GM21825 (cell line): ENCODE measurements at regions not wholly inside any gene's neighbourhood (a gene's known extent, or its start where the extent isn't known, plus 50 kb on each side); places are given as distances from the start of the nearest gene placed in this dataset.
"Not testable (repeated sequence)": the region's sequence is repeated elsewhere in the genome, so short reads cannot be mapped to it uniquely, and the experiment has no call there.

ENCODE experiments used
- ATAC-seq: cut with Tn5 transposase; IDR thresholded peaks from one replicate; pipeline ENCODE4 v1.9.1; 2021; ENCODE audit warnings: mild to moderate bottlenecking, moderate library complexity; ENCODE audit not compliant: unreplicated experiment

DNA sequence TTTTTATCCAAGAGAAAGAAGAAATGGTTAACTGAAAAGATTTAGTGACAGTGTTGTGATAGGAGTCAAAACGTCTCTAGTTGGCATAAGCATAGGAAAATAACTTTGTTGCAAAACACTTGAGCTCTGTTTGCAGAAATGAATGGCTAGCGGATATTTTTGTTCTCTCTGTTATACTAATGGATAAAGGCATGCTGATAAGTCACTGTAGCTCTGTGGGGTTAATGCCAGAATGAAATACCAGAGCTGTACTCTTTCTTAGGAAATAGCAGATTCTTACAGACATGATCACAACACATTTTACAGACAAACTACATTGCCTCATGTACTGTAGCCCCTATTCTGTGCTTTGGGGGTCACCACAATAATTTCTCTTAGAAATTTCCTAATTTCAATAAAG is 202.8 kb downstream of the DMRTA1 start:
- no peak for ATAC-seq

DNA sequence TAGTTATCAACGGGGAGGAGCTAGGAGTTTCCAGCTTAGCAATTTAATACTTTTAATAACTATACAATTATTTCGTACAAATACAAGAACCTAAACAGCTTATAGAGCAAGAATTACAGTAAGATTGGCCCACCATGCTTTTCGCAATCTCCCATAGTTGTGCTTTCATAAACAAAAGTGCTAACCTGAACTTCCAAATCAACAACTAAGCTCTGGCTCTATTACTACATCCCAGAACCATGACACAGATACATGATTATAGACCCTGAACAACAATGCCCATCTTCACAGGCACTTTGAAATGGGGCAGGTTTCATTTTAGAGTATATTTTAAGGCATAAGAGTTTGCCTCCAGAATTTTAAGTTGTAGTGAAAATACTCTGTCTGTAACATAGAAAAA is 203.5 kb downstream of the DMRTA1 start:
- no peak for ATAC-seq

DNA sequence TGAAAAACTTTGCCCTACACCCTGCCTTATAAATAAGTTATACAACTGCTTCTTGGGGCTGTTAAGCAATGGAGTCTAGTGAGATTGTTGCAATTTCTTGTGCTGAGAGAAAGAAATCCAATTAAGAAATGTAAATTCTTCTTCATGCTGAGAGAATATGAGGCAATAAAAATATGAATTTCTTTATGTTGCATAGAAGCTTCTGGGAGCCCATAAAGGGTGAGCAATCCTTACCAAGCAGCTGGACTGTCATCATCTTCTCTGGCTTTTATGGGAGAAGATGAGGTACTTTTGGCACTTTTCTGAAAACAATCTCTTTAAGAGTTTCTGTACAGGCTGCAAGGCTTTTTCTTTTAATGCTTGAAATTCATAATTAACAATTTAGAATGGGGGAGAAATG is 204.3 kb downstream of the DMRTA1 start:
- ATAC-seq: no peak

DNA sequence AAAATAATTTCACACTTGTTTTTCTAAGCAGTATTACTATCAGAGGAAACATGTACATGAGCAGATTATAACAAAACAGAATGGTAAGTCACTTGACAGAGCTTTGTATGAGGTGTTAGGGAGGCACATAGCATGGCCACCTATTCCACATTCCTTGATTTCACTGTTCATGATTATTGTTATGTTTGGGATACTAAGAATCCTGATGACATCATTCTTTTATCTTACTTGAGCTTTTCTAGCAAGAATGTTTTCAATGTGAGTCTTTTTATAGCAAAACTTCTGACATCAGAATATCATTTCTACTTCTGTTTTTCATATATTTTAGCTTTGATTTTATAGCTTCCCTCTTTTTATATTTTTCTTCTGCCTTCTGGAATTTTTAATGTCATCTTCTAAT is 208.2 kb downstream of the DMRTA1 start:
- no peak for ATAC-seq

DNA sequence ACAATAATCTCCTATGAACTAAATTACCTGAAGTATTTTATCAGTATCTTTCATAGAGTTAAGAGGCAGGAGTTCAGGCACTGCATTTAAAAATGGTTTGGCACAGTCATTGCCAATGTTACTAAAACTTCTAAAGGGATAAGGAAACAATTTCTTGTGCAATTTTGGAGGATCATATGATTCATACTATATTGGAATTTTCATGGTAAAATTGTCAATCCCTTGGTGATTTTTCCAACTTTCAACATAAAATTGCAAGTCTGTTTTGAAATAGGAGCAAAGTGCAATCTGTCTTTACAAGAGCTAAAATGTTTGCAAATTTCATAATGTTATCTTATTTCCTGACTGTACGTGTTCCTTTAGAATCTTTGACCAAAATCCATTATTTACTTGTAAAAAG is 211.1 kb downstream of the DMRTA1 start:
- no peak for ATAC-seq

DNA sequence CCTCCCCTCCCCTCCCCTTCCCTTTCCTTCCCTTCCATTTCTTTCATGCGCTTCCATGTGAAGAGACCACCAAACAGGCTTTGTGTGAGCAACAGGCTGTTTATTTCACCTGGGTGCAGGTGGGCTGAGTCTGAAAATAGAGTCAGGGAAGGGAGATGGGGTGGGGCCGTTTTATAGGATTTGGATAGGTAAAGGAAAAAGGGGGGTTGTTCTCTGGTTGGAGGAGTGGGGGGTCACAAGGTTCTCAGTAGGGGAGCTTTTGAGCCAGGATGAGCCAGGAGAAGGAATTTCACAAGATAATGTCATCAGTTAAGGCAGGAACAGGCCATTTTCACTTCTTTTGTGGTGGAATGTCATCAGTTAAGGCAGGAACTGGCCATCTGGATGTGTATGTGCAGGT is 211.9 kb downstream of the DMRTA1 start:
- not testable (repeated sequence) for ATAC-seq

DNA sequence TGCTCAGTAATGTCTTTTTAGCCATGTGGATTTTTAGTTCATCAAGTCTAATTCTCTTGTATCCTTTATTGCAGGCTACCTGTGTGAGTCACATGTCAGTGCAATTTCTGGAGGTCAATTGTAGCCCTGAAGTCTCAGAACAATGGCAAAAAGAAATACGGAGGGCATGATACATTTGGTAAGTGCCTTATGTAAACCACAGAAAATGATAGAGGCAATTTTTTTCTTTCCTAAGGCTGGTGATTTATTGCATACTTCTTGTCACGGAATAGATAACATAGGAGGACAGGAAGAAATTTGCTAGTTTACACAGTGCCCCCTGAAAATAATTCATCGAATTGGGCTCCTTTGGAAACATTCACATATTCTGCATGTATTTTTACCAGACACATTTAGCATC is 235.9 kb downstream of the DMRTA1 start:
- ATAC-seq: no peak

DNA sequence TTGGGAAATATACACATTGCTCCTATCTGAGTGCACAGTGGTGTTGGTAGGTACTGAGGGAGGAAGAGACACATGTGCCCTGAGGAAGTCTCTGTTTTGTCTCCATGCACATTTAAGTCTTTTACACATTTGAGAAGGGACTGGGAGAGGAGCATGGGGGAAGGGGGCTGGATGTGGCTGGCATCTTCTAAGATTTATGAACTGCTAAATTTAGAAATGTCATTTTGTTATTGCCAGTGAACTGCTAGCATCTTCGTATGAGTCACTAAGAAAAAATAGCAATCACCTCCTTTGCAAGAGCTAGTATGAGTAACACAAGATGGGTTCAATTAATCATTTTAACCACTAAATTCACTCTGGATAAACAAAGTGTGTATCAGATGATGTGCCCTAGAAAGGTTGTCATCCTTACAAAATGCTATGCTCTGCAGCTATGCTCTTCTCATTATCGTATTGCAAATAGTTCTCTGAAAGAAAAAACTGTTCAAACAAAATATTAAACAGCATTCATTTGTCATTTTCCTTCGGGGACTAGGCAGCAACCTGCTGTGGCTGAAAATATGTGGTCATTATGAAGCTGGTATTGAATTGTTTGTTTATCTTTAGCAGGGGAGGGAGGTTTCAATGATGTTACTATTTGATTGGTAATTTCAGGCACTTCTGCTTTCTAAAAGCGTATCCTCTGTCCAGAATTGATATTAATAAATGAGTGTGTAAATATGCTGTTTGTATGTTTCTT is 236.5 kb downstream of the DMRTA1 start:
- ATAC-seq: no peak

DNA sequence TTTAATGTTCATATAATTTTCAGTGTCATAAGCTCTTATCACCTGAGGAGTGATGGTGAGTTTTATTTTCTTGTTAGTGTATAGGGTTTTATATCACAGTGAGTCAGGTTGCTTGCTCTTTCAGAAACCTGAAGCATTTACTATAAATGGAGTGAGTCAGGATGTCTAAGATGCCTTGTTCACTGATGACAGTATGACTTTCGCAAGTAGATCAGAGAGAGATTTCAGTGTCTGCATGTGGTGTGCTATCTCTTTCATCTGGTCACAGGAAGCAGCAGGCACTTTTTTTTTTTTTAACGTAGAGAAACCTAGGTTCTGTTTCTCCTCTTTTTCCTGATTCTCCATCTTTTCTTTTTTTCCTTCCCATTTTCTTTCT is 237.1 kb downstream of the DMRTA1 start:
- no peak for ATAC-seq

DNA sequence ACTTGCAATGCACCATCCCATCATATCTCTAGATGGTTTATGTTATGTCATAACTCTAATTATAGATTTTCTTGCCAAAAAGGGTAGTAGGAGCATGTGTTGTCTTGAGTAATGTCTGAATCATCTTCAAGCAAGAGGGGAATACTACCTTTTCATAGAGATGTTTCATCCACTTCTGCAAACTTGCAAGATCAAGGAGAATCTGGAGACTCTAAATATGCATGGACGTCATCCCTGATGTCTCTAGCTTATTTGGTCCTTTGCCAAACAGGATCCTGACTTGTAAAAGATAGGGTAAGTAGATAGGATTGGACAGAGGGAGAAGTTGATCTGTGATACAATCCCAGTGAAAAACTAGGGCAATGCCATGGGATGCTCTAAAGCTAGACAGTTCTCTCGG is 246.5 kb downstream of the DMRTA1 start:
- no peak for ATAC-seq

DNA sequence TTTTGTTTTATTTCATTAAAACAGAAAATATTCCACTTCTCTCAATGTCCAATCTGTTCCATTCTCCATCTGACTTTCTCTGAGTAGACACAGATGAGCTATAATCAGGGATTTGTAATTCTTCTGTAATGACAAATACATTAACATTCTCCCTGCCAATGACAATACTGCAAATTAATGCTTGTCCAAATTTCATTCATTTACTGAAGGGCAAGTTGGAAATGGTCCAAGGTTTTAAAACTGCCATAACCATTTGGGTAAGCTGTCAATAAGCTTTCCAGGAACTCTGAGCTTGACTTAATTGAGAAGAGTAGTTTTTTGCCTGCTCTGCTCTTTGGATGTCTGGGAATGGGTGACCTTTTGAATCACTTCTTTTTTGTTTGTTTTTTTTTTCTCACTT is 253.5 kb downstream of the DMRTA1 start:
- no peak for ATAC-seq

DNA sequence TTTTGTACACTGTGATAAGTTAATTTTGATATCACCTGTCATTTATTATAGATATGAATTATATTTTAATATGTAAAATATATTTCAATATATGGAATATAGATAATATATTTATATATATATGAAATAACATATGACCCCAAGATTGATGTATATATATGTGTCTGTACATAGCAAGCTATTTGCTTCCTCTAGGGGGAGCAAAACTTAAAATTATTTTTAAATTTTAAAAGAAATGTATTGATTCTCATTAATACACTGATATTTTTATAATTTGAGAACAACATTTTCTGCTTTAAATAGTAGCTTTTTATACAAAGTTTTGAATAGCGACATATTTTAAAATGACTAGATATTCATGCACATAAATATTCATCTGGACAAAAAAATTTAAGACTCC is 272.0 kb downstream of the DMRTA1 start:
- ATAC-seq: no peak

DNA sequence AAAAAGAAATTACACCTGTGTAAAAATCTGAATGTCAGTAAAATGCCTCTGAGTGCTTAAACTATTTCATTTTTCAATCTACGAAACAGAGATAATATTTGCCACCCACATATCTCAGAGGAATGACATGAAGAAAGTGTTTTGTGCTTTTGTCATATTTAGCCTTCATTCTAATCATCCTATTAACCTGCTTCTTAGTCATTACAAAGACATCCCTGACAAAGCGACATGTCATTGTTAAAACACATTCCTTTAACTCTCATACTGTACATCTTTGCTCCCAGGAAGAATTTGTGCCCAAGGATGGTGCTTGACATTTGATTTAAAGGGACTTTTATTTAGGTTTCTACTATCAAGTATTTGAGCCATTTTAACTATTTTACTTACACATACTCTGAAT is 275.9 kb downstream of the DMRTA1 start:
- no peak for ATAC-seq

DNA sequence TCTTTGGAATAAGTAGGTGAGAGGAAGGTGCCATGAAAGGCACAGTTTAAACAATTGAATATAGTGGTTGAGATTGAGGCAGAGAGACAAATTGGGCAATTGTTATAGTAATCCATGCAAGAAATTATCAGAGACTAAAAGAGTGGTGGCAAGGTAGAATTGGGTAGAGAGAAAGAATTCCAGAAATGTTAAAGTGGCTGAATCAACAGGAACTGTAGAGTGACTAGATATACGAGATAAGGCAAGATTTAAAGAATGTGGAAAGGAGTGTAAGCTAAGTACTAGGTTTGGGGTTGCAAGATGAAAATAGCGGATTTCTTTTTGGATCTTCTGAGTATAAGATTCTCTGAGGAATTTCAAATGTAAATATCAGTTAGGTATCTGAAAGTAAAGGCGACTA is 285.2 kb downstream of the DMRTA1 start:
- ATAC-seq: no peak

DNA sequence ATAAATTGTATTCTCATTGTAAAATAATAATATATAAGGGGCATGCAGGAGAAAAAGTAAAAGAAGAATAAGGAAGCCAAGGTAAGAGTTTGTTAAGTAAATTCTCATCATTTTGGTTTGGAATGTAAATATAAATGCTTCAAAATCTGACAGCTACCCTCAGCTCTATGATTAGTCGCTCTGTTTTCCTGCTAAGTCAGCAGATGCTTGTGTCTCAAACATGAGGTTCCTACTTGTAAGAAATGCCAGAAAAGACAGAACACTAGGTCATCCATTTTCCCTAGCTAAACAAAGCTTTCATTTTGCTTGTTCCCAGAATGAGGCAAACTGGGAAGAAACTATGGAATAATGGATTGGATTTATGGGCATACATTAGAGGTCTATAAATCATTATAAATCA is 293.1 kb downstream of the DMRTA1 start:
- ATAC-seq: no peak

DNA sequence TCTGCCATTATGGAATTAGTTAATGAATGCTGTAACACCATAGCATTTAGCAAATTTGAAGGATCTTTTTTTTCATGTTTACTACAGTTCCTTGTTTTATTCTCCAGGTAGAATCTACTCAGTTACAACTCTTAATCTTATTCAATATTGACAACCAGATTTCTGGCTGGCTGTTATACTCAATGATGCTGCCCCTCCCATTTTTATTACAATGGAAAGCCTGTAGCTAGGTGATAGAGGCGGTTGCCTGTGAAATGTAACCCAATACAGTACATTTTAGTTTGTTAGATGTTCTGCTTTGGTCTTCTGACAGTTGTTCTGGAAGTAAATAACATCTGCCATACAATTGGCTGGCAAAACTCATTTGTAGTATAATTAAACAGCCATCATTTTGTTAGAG is 294.2 kb downstream of the DMRTA1 start:
- ATAC-seq: no peak

DNA sequence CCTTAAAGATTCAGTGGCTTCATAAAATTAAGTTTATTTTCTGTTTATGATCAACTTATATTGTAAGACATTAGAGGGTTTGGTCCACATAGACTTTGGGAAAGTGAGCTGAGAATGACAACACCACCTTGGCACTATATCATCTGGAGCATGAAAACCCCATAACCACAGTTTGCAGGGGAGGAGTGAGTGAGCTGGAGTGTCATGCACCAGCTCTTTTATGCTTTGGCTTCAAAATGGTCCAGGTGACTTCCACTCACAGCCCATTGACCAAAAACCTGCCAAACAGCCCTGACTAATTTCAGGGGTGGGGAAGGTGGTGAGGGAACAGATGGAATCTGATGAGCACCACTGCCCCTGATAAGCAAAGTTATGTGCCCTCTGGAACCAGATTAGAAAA is 295.8 kb downstream of the DMRTA1 start:
- ATAC-seq: no peak

DNA sequence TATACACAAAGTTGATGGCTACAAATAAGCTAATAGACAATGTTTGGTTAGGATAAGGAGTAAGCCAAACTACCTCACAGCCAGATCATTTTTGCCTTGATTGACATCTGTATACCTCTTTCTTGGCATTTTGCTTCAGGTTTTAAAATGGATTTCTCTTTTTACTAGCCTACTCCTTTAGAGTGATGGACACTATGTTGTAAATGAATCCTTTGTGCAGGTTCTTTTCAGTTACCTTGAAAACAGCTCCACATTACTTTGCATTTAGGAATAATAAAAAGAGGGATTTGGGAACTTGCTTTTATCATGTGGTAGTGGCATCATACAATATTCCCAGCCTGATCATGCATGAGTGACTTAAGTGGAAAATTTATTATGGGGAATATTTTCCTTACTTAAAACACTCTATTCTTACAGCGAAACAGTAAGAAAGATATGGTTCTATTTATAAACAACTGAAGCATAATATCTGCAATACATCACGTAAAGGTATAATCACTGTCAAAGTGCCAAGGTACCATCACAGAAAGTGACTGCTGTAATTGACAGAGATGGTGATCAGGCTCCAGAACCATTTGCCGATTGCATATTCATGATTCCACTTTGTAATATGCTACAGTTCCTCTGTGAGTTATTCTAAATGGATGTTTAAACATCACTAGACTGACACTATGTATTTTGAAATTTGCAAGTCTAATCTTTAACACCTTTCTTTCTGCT is 327.0 kb downstream of the DMRTA1 start:
- no peak for ATAC-seq

DNA sequence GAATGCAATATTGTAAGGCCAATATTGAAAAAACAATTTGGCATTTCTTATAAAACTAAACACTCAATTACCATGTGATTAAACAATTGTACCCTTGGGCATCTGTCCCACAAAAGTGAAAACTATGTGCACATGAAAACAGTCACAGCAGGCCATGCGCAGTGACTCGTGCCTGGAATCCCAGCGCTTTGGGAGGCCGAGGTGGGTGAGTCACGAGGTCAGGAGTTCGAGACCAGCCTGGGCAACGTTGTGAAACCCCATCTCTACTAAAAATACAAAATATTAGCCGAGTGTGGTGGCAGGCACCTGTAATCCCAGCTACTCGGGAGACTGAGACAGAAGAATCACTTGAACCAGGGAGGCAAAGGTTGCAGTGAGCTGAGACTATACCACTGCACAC is 343.7 kb downstream of the DMRTA1 start:
- ATAC-seq: no peak

DNA sequence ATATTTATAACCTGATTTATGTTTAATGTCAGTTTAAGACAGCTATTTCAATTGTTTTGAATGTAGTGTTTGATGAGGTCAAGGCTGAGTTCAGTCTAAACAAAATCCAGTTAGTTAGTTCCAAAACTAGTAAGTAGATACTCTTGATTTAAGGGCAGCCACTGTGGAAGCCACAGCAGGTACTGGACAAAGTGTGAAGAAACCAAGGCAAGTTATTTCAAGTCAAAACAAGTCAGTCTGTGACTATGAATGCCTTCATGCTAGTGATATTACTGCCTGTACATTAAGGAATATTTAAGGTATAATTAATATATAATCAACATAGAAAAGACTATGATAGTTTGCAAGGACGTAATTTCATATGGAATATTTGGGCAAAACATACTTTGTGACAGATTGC is 362.3 kb downstream of the DMRTA1 start:
- ATAC-seq: no peak

DNA sequence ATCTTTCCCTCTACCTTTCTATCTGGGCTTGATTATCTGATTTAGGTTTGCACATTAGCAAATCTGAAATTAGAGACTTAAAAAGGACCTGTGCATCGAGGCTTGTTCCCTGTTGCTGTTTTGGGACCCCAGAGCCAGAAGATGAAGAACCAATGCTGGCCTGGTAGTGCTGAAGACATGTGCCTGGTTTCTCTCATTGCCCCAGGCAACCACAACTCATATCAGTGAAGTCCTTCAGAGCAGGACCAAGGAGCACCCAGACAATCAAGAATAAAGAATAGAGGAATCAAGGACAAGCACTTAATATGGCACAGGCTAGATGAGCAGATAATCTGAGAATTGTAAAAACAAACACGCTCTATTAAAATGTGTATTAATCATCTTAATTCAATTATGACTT is 362.7 kb downstream of the DMRTA1 start:
- no peak for ATAC-seq

DNA sequence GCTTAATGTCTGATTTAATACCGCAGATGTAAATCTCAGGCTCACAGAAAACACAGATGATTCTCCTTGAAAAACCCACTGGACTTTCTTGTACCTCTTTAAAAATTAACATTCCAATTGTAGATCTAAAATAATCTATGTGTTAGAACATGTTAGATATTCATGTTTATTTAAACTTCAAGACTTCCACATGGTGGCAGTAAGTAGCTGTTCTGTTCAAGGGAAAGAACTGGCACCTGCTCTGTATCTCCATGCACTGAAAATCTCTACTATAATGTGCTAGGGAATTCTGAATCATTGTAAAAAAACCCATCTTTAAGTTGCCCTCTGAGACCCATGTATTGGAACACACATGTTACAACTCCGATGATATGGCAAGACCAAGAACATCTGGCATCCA is 366.9 kb downstream of the DMRTA1 start:
- no peak for ATAC-seq

DNA sequence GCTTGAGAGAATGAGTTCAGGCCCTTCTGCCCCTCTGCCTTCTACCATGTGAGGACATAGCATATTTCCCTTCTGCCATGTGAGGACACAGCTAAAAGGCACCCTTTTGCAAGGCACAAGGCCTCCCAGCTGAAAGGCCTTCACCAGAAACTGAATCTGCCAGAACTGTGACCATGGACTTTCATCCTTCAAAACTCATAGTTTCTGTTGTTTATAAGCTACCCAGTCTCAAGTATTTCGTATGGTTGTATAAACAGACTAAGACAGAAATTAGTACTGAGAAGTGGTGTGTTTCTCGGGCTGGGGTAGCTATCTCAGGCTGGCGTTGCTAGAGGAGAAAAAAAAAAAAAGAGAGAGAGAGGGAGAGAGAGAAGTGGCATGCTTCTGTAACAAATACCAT is 368.6 kb downstream of the DMRTA1 start:
- no peak for ATAC-seq
